ENCODE measurements at regions not wholly inside any gene's neighbourhood (a gene's known extent, or its start where the extent isn't known, plus 50 kb on each side); places are given as distances from the start of the nearest gene placed in this dataset.
"Not testable (repeated sequence)": the region's sequence is repeated elsewhere in the genome, so short reads cannot be mapped to it uniquely, and the experiment has no call there.

DNA sequence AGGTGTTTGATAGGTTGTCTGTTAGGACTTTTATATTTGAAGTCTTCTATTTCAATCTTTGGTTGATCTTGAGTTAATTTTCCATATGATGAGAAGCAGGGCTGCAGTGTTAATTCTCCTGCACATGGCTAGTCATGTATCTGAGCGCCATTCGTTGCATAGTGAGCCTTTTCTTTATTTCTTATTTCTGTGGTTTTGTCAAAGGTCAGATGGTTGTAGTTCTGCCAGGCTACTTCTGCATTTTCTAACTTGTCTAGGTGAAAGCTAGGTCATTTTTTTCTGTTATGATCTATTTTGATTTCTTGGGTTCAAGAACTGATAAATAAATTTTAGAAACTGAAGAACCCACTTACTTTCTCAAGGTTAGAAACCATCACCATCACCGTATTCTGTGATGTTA lies 56.7 kb downstream of the CCDC74A start:
- no peak for TF ChIP-seq ZNF274 (IDR thresholded peaks at IDR 0.05; ENCODE audit: low read depth, low read length)
- H3K4me3 ChIP-seq (ENCODE audit: low read length): no peak overlapping the region

- no peak overlapping the region for H3K4me3 ChIP-seq (ENCODE audit: low read length)
- no peak for TF ChIP-seq ZNF274 (IDR thresholded peaks at IDR 0.05; ENCODE audit: low read depth, low read length)
Measured at GRCh38 chr2:131584940-131585339, 57.3 kb downstream of the CCDC74A start.

DNA sequence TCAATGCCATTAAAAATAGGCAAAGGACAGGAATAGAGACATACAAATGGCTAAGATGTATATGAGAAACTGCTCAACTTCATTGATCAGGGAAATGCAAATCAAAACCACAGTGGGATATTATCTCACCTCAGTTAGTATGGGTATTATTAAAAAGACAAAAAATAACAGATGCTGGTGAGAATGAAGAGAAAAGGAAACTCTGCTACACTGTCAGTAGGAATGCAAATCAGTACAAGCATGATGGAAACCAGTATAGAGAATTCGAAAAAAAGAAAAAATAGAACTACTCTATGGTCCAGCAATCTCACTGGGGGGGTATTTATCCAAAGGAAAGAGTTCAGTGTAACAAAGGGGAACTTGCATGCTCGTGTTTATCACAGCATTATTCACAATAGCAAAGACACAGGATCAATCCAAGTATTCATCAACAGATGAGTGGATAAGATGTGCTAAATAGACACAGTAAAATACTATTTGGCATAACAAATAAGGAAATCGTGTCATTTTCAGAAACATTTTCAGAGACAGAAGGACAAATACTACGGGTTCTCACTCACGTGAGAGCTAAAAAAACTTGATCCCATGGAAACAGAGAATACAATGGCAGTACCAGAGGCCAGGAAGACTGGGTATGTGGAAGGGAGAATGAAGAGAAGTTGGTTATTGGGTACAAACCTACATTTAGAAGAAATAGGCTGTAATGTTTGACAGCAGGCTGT lies 60.6 kb downstream of the CCDC74A start:
- TF ChIP-seq ZNF274 (IDR thresholded peaks at IDR 0.05; ENCODE audit: low read depth, low read length): no peak
- H3K4me3 ChIP-seq (ENCODE audit: low read length): no peak overlapping the region

- H3K4me3 ChIP-seq (ENCODE audit: low read length): not testable (repeated sequence)
Measured at GRCh38 chr2:131589126-131589525, 61.4 kb downstream of the CCDC74A start.

DNA sequence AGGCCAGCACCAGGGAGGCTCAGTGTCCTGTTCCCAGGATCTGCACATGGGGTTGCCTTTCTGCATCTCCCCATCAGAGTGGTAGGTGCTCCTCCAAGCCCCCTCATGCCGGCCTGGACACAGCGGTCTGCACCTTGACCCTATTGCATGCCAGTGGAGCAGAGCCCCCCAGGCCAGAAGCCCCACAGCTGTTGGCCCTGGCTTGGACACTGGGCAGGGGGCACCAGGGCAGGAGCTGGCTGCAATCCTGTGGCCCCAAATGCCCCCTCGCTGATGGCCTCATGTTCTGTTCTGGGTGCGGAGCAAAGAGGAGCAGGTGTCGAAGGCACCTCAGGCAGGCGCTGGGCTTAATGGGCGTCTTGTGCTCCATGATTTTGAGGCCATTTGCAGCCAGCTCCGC lies 62.7 kb downstream of the CCDC74A start:
- no peak for TF ChIP-seq ZNF274 (IDR thresholded peaks at IDR 0.05; ENCODE audit: low read depth, low read length)
- H3K4me3 ChIP-seq (ENCODE audit: low read length): no peak overlapping the region

- H3K4me3 ChIP-seq (ENCODE audit: low read length): no peak overlapping the region
- no peak for TF ChIP-seq ZNF274 (IDR thresholded peaks at IDR 0.05; ENCODE audit: low read depth, low read length)
Measured at GRCh38 chr2:131590896-131591295, 63.2 kb downstream of the CCDC74A start.

DNA sequence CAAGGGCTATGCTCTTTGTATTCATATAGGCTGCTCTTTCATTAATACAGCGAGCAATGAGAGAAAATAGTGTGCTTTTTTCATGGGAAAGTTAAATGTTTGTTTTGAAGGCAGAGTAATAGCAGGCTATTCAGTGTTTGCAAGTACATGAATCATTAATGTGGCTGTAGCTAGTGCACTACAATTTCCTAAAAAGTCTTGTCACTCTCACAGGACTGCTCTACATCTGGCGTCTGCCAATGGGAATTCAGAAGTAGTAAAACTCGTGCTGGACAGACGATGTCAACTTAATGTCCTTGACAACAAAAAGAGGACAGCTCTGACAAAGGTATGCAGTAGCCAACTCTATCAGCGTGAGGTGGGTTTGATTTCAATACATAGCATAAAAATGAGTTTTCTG lies 68.9 kb downstream of the CCDC74A start:
- not testable (repeated sequence) for H3K4me3 ChIP-seq (ENCODE audit: low read length)

DNA sequence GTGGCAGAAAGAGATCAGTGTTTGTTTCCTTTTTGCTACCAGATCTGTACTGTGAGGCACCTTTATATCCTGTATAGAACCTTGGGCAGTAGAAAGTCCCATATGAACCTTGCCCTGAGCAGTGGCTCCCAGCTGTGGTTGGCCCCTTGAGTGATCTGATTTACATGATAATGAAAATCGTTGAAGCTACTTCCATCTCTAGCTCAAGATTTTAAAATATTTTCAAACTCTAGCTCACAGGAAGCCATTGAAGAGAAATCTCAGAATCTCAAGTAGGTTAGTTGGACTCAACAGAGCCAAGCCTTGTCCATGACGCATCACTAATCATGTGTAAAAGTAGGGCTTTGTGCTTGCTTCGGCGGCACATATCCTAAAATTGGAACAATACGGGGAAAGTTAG lies 74.8 kb downstream of the CCDC74A start:
- not testable (repeated sequence) for H3K4me3 ChIP-seq (ENCODE audit: low read length)

DNA sequence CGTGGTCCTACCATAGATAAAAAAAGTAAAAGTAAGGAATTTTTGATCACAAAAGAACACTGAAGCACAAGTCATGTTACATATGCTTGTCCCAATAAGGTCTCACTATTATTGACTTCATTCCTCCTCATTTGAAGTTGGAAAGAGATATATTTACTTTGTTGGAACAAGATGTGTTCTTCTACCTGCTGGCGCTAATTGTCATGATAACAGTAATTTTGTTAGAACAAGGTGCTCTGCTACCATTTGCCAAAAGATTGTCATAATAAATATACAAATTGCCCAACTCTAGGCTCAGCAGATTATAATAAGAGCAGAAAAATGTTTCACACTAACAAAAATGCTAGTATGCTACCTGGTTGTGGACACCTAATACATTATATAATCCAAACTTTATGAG lies 77.0 kb downstream of the CCDC74A start:
- H3K4me3 ChIP-seq (ENCODE audit: low read length): not testable (repeated sequence)

- H3K4me3 ChIP-seq (ENCODE audit: low read length): not testable (repeated sequence)
Measured at GRCh38 chr2:131606366-131606765, 78.7 kb downstream of the CCDC74A start.

GRCh38 chr2:131607056-131607455 lies 79.4 kb downstream of the CCDC74A start:
- H3K4me3 ChIP-seq (ENCODE audit: low read length): not testable (repeated sequence)

DNA sequence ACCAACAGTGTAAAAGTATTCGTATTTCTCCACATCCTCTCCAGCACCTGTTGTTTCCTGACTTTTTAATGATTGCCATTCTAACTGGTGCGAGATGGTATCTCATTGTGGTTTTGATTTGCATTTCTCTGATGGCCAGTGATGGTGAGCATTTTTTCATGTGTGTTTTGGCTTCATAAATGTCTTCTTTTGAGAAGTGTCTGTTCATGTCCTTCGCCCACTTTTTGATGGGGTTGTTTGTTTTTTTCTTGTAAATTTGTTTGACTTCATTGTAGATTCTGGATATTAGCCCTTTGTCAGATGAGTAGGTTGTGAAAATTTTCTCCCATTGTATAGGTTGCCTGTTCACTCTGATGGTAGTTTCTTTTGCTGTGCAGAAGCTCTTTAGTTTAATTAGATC lies 86.9 kb downstream of the CCDC74A start:
- not testable (repeated sequence) for H3K4me3 ChIP-seq (ENCODE audit: low read length)

GRCh38 chr2:131618320-131618719 lies 90.6 kb downstream of the CCDC74A start:
- not testable (repeated sequence) for H3K4me3 ChIP-seq (ENCODE audit: low read length)

GRCh38 chr2:131622874-131623273 lies 95.2 kb downstream of the CCDC74A start:
- H3K4me3 ChIP-seq (ENCODE audit: low read length): not testable (repeated sequence)

GRCh38 chr2:131626011-131626410 lies 98.3 kb downstream of the CCDC74A start:
- H3K4me3 ChIP-seq (ENCODE audit: low read length): not testable (repeated sequence)

GRCh38 chr2:131626565-131626964 lies 98.9 kb downstream of the CCDC74A start:
- H3K4me3 ChIP-seq (ENCODE audit: low read length): not testable (repeated sequence)

GRCh38 chr2:131627777-131628176 lies 100.1 kb downstream of the CCDC74A start:
- not testable (repeated sequence) for H3K4me3 ChIP-seq (ENCODE audit: low read length)

GRCh38 chr2:131631648-131632047 lies 104.0 kb downstream of the CCDC74A start:
- not testable (repeated sequence) for H3K4me3 ChIP-seq (ENCODE audit: low read length)

GRCh38 chr2:131633405-131633804 lies 105.7 kb downstream of the CCDC74A start:
- not testable (repeated sequence) for H3K4me3 ChIP-seq (ENCODE audit: low read length)

GRCh38 chr2:131633827-131634695 lies 106.4 kb downstream of the CCDC74A start:
- H3K4me3 ChIP-seq (ENCODE audit: low read length): not testable (repeated sequence)
